Lung (tissue), 11 donors: ENCODE measurements at regions not wholly inside any gene's neighbourhood (a gene's known extent, or its start where the extent isn't known, plus 50 kb on each side); places are given as distances from the start of the nearest gene placed in this dataset.
A peak's percentile ranks its signal among the peaks of the same experiment; 100 is the strongest.

Experiments
- ATAC-seq: fragments of 200-7000 bp; cut with Tn5 transposase; one replicate; pipeline ENCODE4 v1.9.1; 2020; ENCODE audit warnings: moderate number of reproducible peaks; ENCODE audit not compliant: insufficient read depth, low FRiP score
- DNase-seq, 3 donors: peaks; one replicate each; pipeline ENCODE4 v3.0.0-alpha.2; 2013 to 2017
- H3K27ac ChIP-seq, 2 donors: one replicate each; pipeline ENCODE4 v1.5.1; 2013; ENCODE audit warnings: mild to moderate bottlenecking in 2 of 2, moderate library complexity in 2 of 2, control low read depth in 1 of 2, inconsistent platforms in 1 of 2, low read depth in 1 of 2, low read length in 1 of 2
- H3K27me3 ChIP-seq, 3 donors: one replicate each; pipeline ENCODE4 v1.5.1; 2013; ENCODE audit warnings: low read length in 2 of 3; ENCODE audit not compliant: control insufficient read depth in 3 of 3, insufficient read depth in 3 of 3
- H3K36me3 ChIP-seq, 4 donors: one replicate each; pipeline ENCODE4 v1.5.1; 2013; ENCODE audit warnings: low read length in 4 of 4, mild to moderate bottlenecking in 1 of 4, moderate library complexity in 1 of 4; ENCODE audit not compliant: control insufficient read depth in 4 of 4, insufficient read depth in 4 of 4
- H3K4me1 ChIP-seq, 5 donors: one replicate each; pipeline ENCODE4 v1.5.1; 2013; ENCODE audit warnings: low read length in 5 of 5, mild to moderate bottlenecking in 2 of 5, moderate library complexity in 1 of 5; ENCODE audit not compliant: control insufficient read depth in 5 of 5, insufficient read depth in 5 of 5
- H3K4me3 ChIP-seq: one replicate; pipeline ENCODE4 v1.5.1; 2013; ENCODE audit warnings: mild to moderate bottlenecking, control low read depth, moderate library complexity
- H3K9ac ChIP-seq, 2 donors: one replicate each; pipeline ENCODE4 v1.5.1; 2013; ENCODE audit warnings: low read length in 2 of 2, control low read depth in 1 of 2; ENCODE audit not compliant: insufficient read depth in 1 of 2
- H3K9me3 ChIP-seq, 4 donors: one replicate each; pipeline ENCODE4 v1.5.1; 2013; ENCODE audit warnings: low read length in 3 of 4, mild to moderate bottlenecking in 1 of 4, moderate library complexity in 1 of 4; ENCODE audit not compliant: control insufficient read depth in 4 of 4, insufficient read depth in 3 of 4
- CTCF ChIP-seq: IDR thresholded peaks from 2 replicates; pipeline ENCODE4 v1.5.1; 2012; ENCODE audit warnings: mild to moderate bottlenecking; ENCODE audit errors: control extremely low read depth, extremely low read depth
- WGBS, 2 donors: extraction: QIAGEN DNeasy Blood & Tissue Kit; methylation state at CpG; one replicate each; pipeline ENCODE4 v1.1.7; 2013; 5-methylcytosine and 5-hydroxymethylcytosine counted together
- donor health status: control.
- donor health status: control.
- donor health status: Bipolar disorder and iron deficiency.
- donor health status: healthy.
- donor health status: DM: yes; HTN: yes; CAD: no.

GRCh38 chr2:121034551-121034950, 250.5 kb downstream of the TFCP2L1 start:
- no peak for DNase-seq
- WGBS, 2 donors: 79 to 80% methylated on average over 5 of the region's 5 CpGs
- H3K27me3 ChIP-seq: peaks cover 0 to 33% (median 8%) of the 10 kb centered on the region in 3 donors
- TF ChIP-seq CTCF: no peak
- H3K4me3 ChIP-seq: no peak overlapping the region
- no peak for ATAC-seq
- H3K9me3 ChIP-seq: peaks cover 0 to 2% (median 0%) of the 10 kb centered on the region in 4 donors
- no peaks in the 10 kb centered on the region for H3K36me3 ChIP-seq
- no peak overlapping the region for H3K27ac ChIP-seq
- H3K9ac ChIP-seq: no peak overlapping the region
- H3K4me1 ChIP-seq: peaks cover 0 to 8% (median 3%) of the 10 kb centered on the region in 5 donors

- WGBS, 2 donors: 70 to 85% methylated on average over 2 of the region's 2 CpGs
- Histone ChIP-seq H3K27me3 (peaks cover 0 to 33% (median 8%) of the 10 kb centered on the region in 3 donors), H3K36me3 (no peaks in the 10 kb centered on the region), H3K4me1 (peaks cover 0 to 9% (median 3%) of the 10 kb centered on the region in 5 donors), H3K4me3 (no peak overlapping the region), H3K27ac (no peak overlapping the region), H3K9me3 (peaks cover 0 to 1% (median 0%) of the 10 kb centered on the region in 4 donors), H3K9ac (no peak overlapping the region)
- ATAC-seq: peak; percentile 67
- peak in 2 of 3 donors; percentile 62 to 81 for DNase-seq
- no peak for TF ChIP-seq CTCF
Measured at GRCh38 chr2:121036226-121036692, 248.7 kb downstream of the TFCP2L1 start.

- ATAC-seq (no peak), DNase-seq (no peak)
- TF ChIP-seq CTCF: no peak
- no peak overlapping the region for H3K4me3 ChIP-seq
- no peaks in the 10 kb centered on the region for H3K36me3 ChIP-seq
- H3K9me3 ChIP-seq: no peaks in the 10 kb centered on the region
- no peak overlapping the region for H3K9ac ChIP-seq
- WGBS, 2 donors: 82 to 91% methylated on average over 2 of the region's 2 CpGs
- no peak overlapping the region for H3K27ac ChIP-seq
- H3K27me3 ChIP-seq: peaks cover 0 to 33% (median 8%) of the 10 kb centered on the region in 3 donors
- H3K4me1 ChIP-seq: peaks cover 0 to 9% (median 3%) of the 10 kb centered on the region in 5 donors
Measured at GRCh38 chr2:121037480-121037879, 247.5 kb downstream of the TFCP2L1 start.

GRCh38 chr2:121038031-121038430, 247.0 kb downstream of the TFCP2L1 start:
- Histone ChIP-seq H3K27ac (no peak overlapping the region), H3K4me1 (peaks cover 0 to 9% (median 3%) of the 10 kb centered on the region in 5 donors), H3K4me3 (no peak overlapping the region), H3K9ac (no peak overlapping the region), H3K36me3 (no peaks in the 10 kb centered on the region), H3K27me3 (peaks cover 0 to 32% (median 8%) of the 10 kb centered on the region in 3 donors), H3K9me3 (no peaks in the 10 kb centered on the region)
- ATAC-seq: no peak
- TF ChIP-seq CTCF: no peak
- 62 to 81% methylated on average over 7 of the region's 7 CpGs for WGBS, 2 donors
- DNase-seq: no peak
